Smooth muscle cell (in vitro differentiated cells): ENCODE measurements at regions not wholly inside any gene's neighbourhood (a gene's known extent, or its start where the extent isn't known, plus 50 kb on each side); places are given as distances from the start of the nearest gene placed in this dataset.
"Not testable (repeated sequence)": the region's sequence is repeated elsewhere in the genome, so short reads cannot be mapped to it uniquely, and the experiment has no call there.

ENCODE experiments used
- DNase-seq: peaks from one replicate; lab custom pipeline; 2025; ENCODE audit not compliant: unreplicated experiment; lab: John Stamatoyannopoulos, UW
- H2AFZ ChIP-seq: fragments of 200-600 bp; sonication (generic); 2 replicates; pipeline ENCODE4 v1.6.0; 2016; ENCODE audit warnings: antibody characterized with exemption, low read depth, mild to moderate bottlenecking
- H3F3A ChIP-seq: fragments of 200-600 bp; sonication (generic); 2 replicates; pipeline ENCODE4 v1.6.0; 2017; ENCODE audit warnings: antibody characterized with exemption, low read depth
- H3K27ac ChIP-seq: fragments of 200-600 bp; sonication (generic); 2 replicates; pipeline ENCODE4 v1.5.1; 2016; ENCODE audit warnings: low read depth, mild to moderate bottlenecking
- H3K27me3 ChIP-seq: fragments of 200-600 bp; sonication (generic); 2 replicates; pipeline ENCODE4 v1.6.1; 2016; ENCODE audit warnings: low read depth, mild to moderate bottlenecking
- H3K36me3 ChIP-seq: fragments of 200-600 bp; sonication (generic); 2 replicates; pipeline ENCODE4 v1.5.1; 2016; ENCODE audit warnings: low read depth
- H3K4me1 ChIP-seq: fragments of 200-600 bp; sonication (generic); 2 replicates; pipeline ENCODE4 v1.5.1; 2016; ENCODE audit warnings: low read depth
- H3K4me2 ChIP-seq: fragments of 200-600 bp; sonication (generic); 2 replicates; pipeline ENCODE4 v1.6.0; 2016; ENCODE audit warnings: mild to moderate bottlenecking
- H3K4me3 ChIP-seq: fragments of 200-600 bp; sonication (generic); 2 replicates; pipeline ENCODE4 v1.5.1; 2016; ENCODE audit warnings: mild to moderate bottlenecking
- H3K79me2 ChIP-seq: fragments of 200-600 bp; sonication (generic); 2 replicates; pipeline ENCODE4 v1.6.0; 2016; ENCODE audit warnings: low read depth, mild to moderate bottlenecking
- H3K9ac ChIP-seq: fragments of 200-600 bp; sonication (generic); 2 replicates; pipeline ENCODE4 v1.6.0; 2016; ENCODE audit warnings: low read depth
- H3K9me3 ChIP-seq: fragments of 200-600 bp; sonication (generic); replicated peaks from 2 replicates; pipeline ENCODE4 v1.5.1; 2016; ENCODE audit warnings: low read depth
- H4K20me1 ChIP-seq: fragments of 200-600 bp; sonication (generic); 2 replicates; pipeline ENCODE4 v1.6.0; 2016; ENCODE audit warnings: low read depth
- CTCF ChIP-seq: fragments of 200-600 bp; sonication (generic); IDR thresholded peaks from 2 replicates; pipeline ENCODE4 v1.5.1; 2017; ENCODE audit warnings: borderline replicate concordance, mild to moderate bottlenecking, antibody characterized with exemption; ENCODE audit not compliant: insufficient read depth, poor library complexity, severe bottlenecking
- WGBS: methylation state at CpG from one replicate; pipeline ENCODE4 v1.1.7; 2016; ENCODE audit warnings: low lambda C conversion rate; 5-methylcytosine and 5-hydroxymethylcytosine counted together

- H3K4me1 ChIP-seq = no peaks in the 10 kb centered on the region
- no peak for TF ChIP-seq CTCF
- no peaks in the 10 kb centered on the region for H3K36me3 ChIP-seq
Measured at GRCh38 chr4:154120690-154121345, 331.9 kb upstream of the SFRP2 start.

GRCh38 chr4:154120006-154120676, 331.3 kb upstream of the SFRP2 start:
- H3F3A ChIP-seq = no peaks in the 10 kb centered on the region
- H3K9me3 ChIP-seq = no peaks in the 10 kb centered on the region
- no peak for TF ChIP-seq CTCF
- no peak for DNase-seq
- no peaks in the 10 kb centered on the region for H3K79me2 ChIP-seq
- WGBS = 82% methylated on average over 5 of the region's 5 CpGs
- no peak overlapping the region for H3K4me2 ChIP-seq
- no peak overlapping the region for H3K9ac ChIP-seq
- no peaks in the 10 kb centered on the region for H3K27me3 ChIP-seq
- H3K27ac ChIP-seq = no peak overlapping the region
- no peaks in the 10 kb centered on the region for H4K20me1 ChIP-seq
- H3K4me3 ChIP-seq = no peak overlapping the region
- H3K36me3 ChIP-seq = no peaks in the 10 kb centered on the region
- no peaks in the 10 kb centered on the region for H3K4me1 ChIP-seq
- H2AFZ ChIP-seq = no peak overlapping the region

More at GRCh38 chr4:154120690-154121345, 331.9 kb upstream of the SFRP2 start:
- Histone ChIP-seq H3K27ac (no peak overlapping the region), H3K4me3 (no peak overlapping the region), H3K27me3 (no peaks in the 10 kb centered on the region), H3K9ac (no peak overlapping the region), H2AFZ (no peak overlapping the region), H3F3A (no peaks in the 10 kb centered on the region), H3K4me2 (no peak overlapping the region), H3K79me2 (no peaks in the 10 kb centered on the region), H4K20me1 (no peaks in the 10 kb centered on the region), H3K9me3 (no peaks in the 10 kb centered on the region)
- DNase-seq = no peak
- WGBS = 63% methylated on average over 4 of the region's 4 CpGs

- no peak overlapping the region for H3K9ac ChIP-seq
- no peak overlapping the region for H2AFZ ChIP-seq
- DNase-seq = no peak
- WGBS = 84% methylated on average over 5 of the region's 5 CpGs
- no peaks in the 10 kb centered on the region for H3K79me2 ChIP-seq
- H3K4me3 ChIP-seq = no peak overlapping the region
- H3K27ac ChIP-seq = no peak overlapping the region
- no peaks in the 10 kb centered on the region for H3K4me1 ChIP-seq
- H3K4me2 ChIP-seq = no peak overlapping the region
- no peaks in the 10 kb centered on the region for H4K20me1 ChIP-seq
- no peaks in the 10 kb centered on the region for H3K27me3 ChIP-seq
- H3F3A ChIP-seq = no peaks in the 10 kb centered on the region
- peak; percentile 7 for TF ChIP-seq CTCF
- no peaks in the 10 kb centered on the region for H3K9me3 ChIP-seq
- no peaks in the 10 kb centered on the region for H3K36me3 ChIP-seq
Measured at GRCh38 chr4:154119317-154119716, 330.4 kb upstream of the SFRP2 start.

GRCh38 chr4:154117726-154118125, 328.8 kb upstream of the SFRP2 start:
- not testable (repeated sequence) for H3K79me2 ChIP-seq, H3K4me1 ChIP-seq, DNase-seq, H3K9ac ChIP-seq, H3K36me3 ChIP-seq, H3K27ac ChIP-seq, H3K4me2 ChIP-seq, H2AFZ ChIP-seq, H3K9me3 ChIP-seq, H3K4me3 ChIP-seq, H3K27me3 ChIP-seq, H4K20me1 ChIP-seq, H3F3A ChIP-seq
- 94% methylated on average over 9 of the region's 9 CpGs for WGBS
